ENCODE measurements at regions not wholly inside any gene's neighbourhood (a gene's known extent, or its start where the extent isn't known, plus 50 kb on each side); places are given as distances from the start of the nearest gene placed in this dataset.

GRCh38 chr2:126808929-126809328 is 89.8 kb upstream of the TEX51 start:
- peaks cover 0 to 6% (median 3%) of the 10 kb centered on the region in 3 donors for H3K27me3 Mint-ChIP-seq (ENCODE audit: low read depth in 3 of 3)
- intact Hi-C loops (cut with micrococcal nuclease), result no loop called here
- WGBS (ENCODE audit: insufficient coverage), result 56% methylated on average over 3 of the region's 6 CpGs
- no peak overlapping the region for H3K4me3 Mint-ChIP-seq
- H3K9me3 Mint-ChIP-seq, result peaks cover 0 to 12% (median 7%) of the 10 kb centered on the region in 7 donors
- H3K4me1 Mint-ChIP-seq, result peaks cover 18% of the 10 kb centered on the region
- no peaks in the 10 kb centered on the region for H3K36me3 Mint-ChIP-seq
- no peaks in the 10 kb centered on the region for H3K79me2 ChIP-seq (ENCODE audit: insufficient read depth, low read length)
- no peak for DNase-seq
- H3K9me3 ChIP-seq (replicated peaks in 1 of 2; ENCODE audit: control insufficient read depth in 1 of 2, insufficient read depth in 1 of 2, low read length in 2 of 2), result peaks cover 0 to 3% of the 10 kb centered on the region in 2 donors
- no peak overlapping the region for H3K4me3 ChIP-seq (replicated peaks in 1 of 3; ENCODE audit: low read depth in 2 of 3, low read length in 3 of 3)
- H4K20me1 ChIP-seq (ENCODE audit: insufficient read depth, low read length), result no peaks in the 10 kb centered on the region
- H2AFZ ChIP-seq (ENCODE audit: insufficient read depth, low read depth, low read length, poor library complexity, severe bottlenecking), result no peak overlapping the region
- H3K4me2 ChIP-seq (replicated peaks; ENCODE audit: extremely low read depth, low read length, poor library complexity, severe bottlenecking), result no peak overlapping the region
- no peaks in the 10 kb centered on the region for H3K27me3 ChIP-seq (ENCODE audit: control insufficient read depth in 2 of 2, insufficient read depth in 2 of 2, low read length in 2 of 2)
- no peak overlapping the region for H3K27ac Mint-ChIP-seq
- no peak overlapping the region for H3K27ac ChIP-seq (ENCODE audit: low read depth in 1 of 2, low read length in 2 of 2)
- TF ChIP-seq CTCF (IDR thresholded peaks at IDR 0.05), result no peak
- H3K36me3 ChIP-seq (replicated peaks in 1 of 2; ENCODE audit: control insufficient read depth in 1 of 2, insufficient read depth in 2 of 2, low read length in 2 of 2), result no peaks in the 10 kb centered on the region
- peaks cover 16% of the 10 kb centered on the region in 2 donors for H3K4me1 ChIP-seq (ENCODE audit: control insufficient read depth in 1 of 2, insufficient read depth in 2 of 2, low read length in 2 of 2)
- H3K9ac ChIP-seq (ENCODE audit: insufficient read depth, low read length, poor library complexity, severe bottlenecking), result no peak overlapping the region

- Histone ChIP-seq H3K36me3 (replicated peaks in 1 of 2; ENCODE audit: control insufficient read depth in 1 of 2, insufficient read depth in 2 of 2, low read length in 2 of 2) (no peaks in the 10 kb centered on the region), H3K27me3 (ENCODE audit: control insufficient read depth in 2 of 2, insufficient read depth in 2 of 2, low read length in 2 of 2) (no peaks in the 10 kb centered on the region), H3K9ac (ENCODE audit: insufficient read depth, low read length, poor library complexity, severe bottlenecking) (no peak overlapping the region), H3K9me3 (replicated peaks in 1 of 2; ENCODE audit: control insufficient read depth in 1 of 2, insufficient read depth in 1 of 2, low read length in 2 of 2) (peaks cover 0 to 3% of the 10 kb centered on the region in 2 donors), H4K20me1 (ENCODE audit: insufficient read depth, low read length) (no peaks in the 10 kb centered on the region), H2AFZ (ENCODE audit: insufficient read depth, low read depth, low read length, poor library complexity, severe bottlenecking) (no peak overlapping the region), H3K4me1 (ENCODE audit: control insufficient read depth in 1 of 2, insufficient read depth in 2 of 2, low read length in 2 of 2) (peaks cover 14 to 16% of the 10 kb centered on the region in 2 donors), H3K4me3 (replicated peaks in 1 of 3; ENCODE audit: low read depth in 2 of 3, low read length in 3 of 3) (no peak overlapping the region), H3K79me2 (ENCODE audit: insufficient read depth, low read length) (no peaks in the 10 kb centered on the region), H3K4me2 (replicated peaks; ENCODE audit: extremely low read depth, low read length, poor library complexity, severe bottlenecking) (no peak overlapping the region), H3K27ac (ENCODE audit: low read depth in 1 of 2, low read length in 2 of 2) (no peak overlapping the region)
- 65% methylated on average over 2 of the region's 7 CpGs for WGBS (ENCODE audit: insufficient coverage)
- no peak overlapping the region for H3K27ac Mint-ChIP-seq
- no peak overlapping the region for H3K4me3 Mint-ChIP-seq
- no peaks in the 10 kb centered on the region for H3K36me3 Mint-ChIP-seq
- no peak for TF ChIP-seq CTCF (IDR thresholded peaks at IDR 0.05)
- H3K9me3 Mint-ChIP-seq, result peaks cover 0 to 12% (median 5%) of the 10 kb centered on the region in 7 donors
- DNase-seq, result no peak
- intact Hi-C loops (cut with micrococcal nuclease), result no loop called here
- H3K4me1 Mint-ChIP-seq, result peaks cover 18% of the 10 kb centered on the region
- peaks cover 0 to 6% (median 3%) of the 10 kb centered on the region in 3 donors for H3K27me3 Mint-ChIP-seq (ENCODE audit: low read depth in 3 of 3)
These were observed 89.3 kb upstream of the TEX51 start for GRCh38 chr2:126809340-126809739.
